ENCODE measurements at regions not wholly inside any gene's neighbourhood (a gene's known extent, or its start where the extent isn't known, plus 50 kb on each side); places are given as distances from the start of the nearest gene placed in this dataset.

DNA sequence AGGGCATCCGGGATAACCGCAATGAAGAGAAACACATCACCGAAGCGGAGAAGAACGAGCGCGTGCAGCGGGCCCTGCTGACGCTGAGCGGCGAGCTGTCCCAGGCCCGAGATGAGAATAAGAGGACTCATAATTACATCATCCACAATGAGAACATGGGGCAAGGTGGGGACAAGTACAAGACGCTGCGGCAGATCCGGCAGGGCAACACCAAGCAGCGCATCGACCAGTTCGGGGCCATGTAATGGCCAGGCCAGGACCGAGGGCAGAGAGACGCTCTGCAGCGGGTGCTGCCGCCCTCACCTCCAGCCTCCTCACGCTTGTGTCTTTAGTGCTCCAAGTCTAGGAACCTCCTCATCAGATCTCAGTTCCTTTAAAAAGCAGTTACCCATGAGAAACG is 863.7 kb upstream of the ALCAM start:
- no peaks in the 10 kb centered on the region for H3K27me3 Mint-ChIP-seq
- ChIA-PET CTCF (no interaction called here), POLR2A (no interaction called here)
- ATAC-seq (no peak), DNase-seq (no peak)
- intact Hi-C loops (cut with DNase I, micrococcal nuclease) = no loop called here
- no peaks in the 10 kb centered on the region for H3K9me3 Mint-ChIP-seq (ENCODE audit: low read depth)
- no peak overlapping the region for H3K27ac Mint-ChIP-seq
- no peaks in the 10 kb centered on the region for H3K36me3 Mint-ChIP-seq (ENCODE audit: low read depth)
- H3K4me3 Mint-ChIP-seq = no peak overlapping the region
- no peaks in the 10 kb centered on the region for H3K4me1 Mint-ChIP-seq

DNA sequence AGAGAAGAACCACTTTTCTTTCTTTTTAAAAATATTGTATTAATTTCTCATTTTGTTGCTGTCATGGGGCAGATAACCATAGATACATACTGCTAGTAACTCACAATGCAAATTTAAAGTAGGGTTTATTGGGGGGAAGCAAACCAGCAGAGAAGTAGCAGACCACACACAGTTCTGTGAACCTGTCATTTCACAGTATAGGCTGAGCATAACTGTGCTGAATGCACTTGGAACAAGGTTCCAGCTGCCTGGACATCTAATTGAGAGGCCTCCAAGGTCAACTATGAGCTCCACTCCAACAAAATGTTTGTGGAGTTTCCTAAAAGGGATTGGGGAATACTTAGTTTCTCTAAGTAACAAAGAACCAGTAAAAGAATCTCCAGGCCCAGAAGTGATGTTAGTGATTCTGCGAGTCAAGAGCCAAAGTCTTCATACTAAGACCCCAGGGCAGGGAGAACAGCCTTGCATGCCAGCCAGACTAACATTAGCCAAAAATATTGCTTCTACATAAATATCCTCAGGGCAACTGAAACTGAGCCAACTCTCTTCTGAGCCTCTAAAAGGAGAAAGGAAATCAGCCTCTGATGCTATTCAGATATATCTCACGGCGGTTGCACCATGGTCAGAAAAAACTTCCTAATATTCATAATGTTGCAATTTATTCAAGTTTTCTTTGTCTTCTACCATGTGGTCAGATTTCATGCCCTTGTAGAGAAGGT is 856.4 kb upstream of the ALCAM start:
- intact Hi-C loops (cut with DNase I, micrococcal nuclease) = no loop called here

DNA sequence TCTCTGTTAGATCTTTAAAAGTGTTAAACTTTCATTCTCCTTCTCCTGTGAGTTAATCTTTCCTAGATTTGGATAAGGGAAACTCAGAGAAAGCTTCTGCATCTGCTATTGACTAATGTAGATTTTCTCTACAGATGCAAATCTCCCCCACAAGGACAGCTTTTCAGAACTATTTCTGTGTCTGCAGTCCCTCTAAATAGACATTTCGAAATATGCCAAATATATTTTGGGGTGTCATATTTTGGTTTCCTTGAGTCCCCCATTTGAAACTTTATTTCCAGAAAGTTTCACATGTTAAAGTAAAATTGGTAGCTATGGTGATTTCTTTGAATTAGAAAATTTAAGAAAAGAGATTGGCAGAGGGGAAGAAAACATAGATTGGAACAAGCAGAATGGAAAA is 852.3 kb upstream of the ALCAM start:
- intact Hi-C loops (cut with DNase I, micrococcal nuclease) = no loop called here

More for the DNA sequence above, 856.4 kb upstream of the ALCAM start:
- ChIA-PET POLR2A (no interaction called here), CTCF (no interaction called here)
- Mint-ChIP-seq H3K9me3 (ENCODE audit: low read depth) (no peaks in the 10 kb centered on the region), H3K36me3 (ENCODE audit: low read depth) (no peaks in the 10 kb centered on the region), H3K4me1 (no peaks in the 10 kb centered on the region), H3K4me3 (no peak overlapping the region), H3K27me3 (no peaks in the 10 kb centered on the region), H3K27ac (no peak overlapping the region)
- ATAC-seq (no peak), DNase-seq (no peak)

DNA sequence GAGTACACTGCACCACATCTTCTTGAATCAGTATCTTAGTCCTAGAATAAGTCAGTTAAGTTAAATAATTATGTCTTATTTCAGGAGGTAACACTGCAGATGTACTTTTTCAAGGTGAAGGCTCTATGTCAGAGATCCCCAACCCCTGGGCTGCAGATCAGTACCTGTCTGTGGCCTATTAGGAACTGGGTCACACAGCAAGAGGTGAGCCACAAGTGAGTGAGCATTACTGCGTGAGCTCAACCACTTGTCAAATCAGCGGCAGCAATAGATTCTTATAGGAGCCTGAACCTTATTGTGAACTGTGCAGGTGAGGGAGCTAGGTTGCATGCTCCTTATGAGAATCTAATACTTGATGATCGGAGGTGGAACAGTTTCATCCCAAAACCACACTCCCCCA is 851.9 kb upstream of the ALCAM start:
- ATAC-seq (no peak), DNase-seq (no peak)
- Mint-ChIP-seq H3K4me3 (no peak overlapping the region), H3K27ac (no peak overlapping the region), H3K9me3 (ENCODE audit: low read depth) (no peaks in the 10 kb centered on the region), H3K36me3 (ENCODE audit: low read depth) (no peaks in the 10 kb centered on the region), H3K4me1 (no peaks in the 10 kb centered on the region), H3K27me3 (no peaks in the 10 kb centered on the region)
- intact Hi-C loops (cut with DNase I, micrococcal nuclease) = no loop called here
- CTCF ChIA-PET = interaction anchor here (0.7 kb wide), 1 partner anchor 17 kb away, joined by 3 read pairs; no protein-coding TSS in a partner anchor
- POLR2A ChIA-PET = no interaction called here

More for the DNA sequence above, 852.3 kb upstream of the ALCAM start:
- DNase-seq = no peak
- Mint-ChIP-seq H3K4me1 (no peaks in the 10 kb centered on the region), H3K9me3 (ENCODE audit: low read depth) (no peaks in the 10 kb centered on the region), H3K4me3 (no peak overlapping the region), H3K27me3 (no peaks in the 10 kb centered on the region), H3K27ac (no peak overlapping the region), H3K36me3 (ENCODE audit: low read depth) (no peaks in the 10 kb centered on the region)
- ATAC-seq = no peak
- ChIA-PET POLR2A (no interaction called here), CTCF (interaction anchor here (0.7 kb wide), 1 partner anchor 17 kb away, joined by 3 read pairs; no protein-coding TSS in a partner anchor)

DNA sequence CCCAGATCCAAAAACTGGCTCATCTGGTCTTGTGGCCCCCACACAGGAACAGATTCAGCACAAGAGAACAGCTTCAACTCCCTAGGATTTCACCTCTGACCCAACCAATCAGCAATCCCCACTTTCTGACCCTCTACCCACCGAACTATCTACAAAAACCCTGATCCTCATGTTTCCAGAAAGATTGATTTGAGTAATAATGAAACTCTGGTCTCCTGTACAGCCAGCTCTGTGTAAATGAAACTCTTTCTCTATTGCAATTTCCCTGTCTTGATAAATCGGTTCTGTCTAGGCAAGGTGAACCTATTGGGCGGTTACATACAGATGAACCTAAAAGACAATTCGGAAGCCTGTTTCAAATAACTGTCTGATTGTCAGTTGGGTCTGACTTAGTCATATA is 847.6 kb upstream of the ALCAM start:
- CTCF ChIA-PET = no interaction called here
- DNase-seq (no peak), ATAC-seq (no peak)
- H3K4me1 Mint-ChIP-seq = no peaks in the 10 kb centered on the region
- H3K27me3 Mint-ChIP-seq = no peaks in the 10 kb centered on the region
- no peaks in the 10 kb centered on the region for H3K36me3 Mint-ChIP-seq (ENCODE audit: low read depth)
- intact Hi-C loops (cut with DNase I, micrococcal nuclease) = no loop called here
- H3K27ac Mint-ChIP-seq = no peak overlapping the region
- H3K9me3 Mint-ChIP-seq (ENCODE audit: low read depth) = no peaks in the 10 kb centered on the region
- no peak overlapping the region for H3K4me3 Mint-ChIP-seq
- POLR2A ChIA-PET = no interaction called here

DNA sequence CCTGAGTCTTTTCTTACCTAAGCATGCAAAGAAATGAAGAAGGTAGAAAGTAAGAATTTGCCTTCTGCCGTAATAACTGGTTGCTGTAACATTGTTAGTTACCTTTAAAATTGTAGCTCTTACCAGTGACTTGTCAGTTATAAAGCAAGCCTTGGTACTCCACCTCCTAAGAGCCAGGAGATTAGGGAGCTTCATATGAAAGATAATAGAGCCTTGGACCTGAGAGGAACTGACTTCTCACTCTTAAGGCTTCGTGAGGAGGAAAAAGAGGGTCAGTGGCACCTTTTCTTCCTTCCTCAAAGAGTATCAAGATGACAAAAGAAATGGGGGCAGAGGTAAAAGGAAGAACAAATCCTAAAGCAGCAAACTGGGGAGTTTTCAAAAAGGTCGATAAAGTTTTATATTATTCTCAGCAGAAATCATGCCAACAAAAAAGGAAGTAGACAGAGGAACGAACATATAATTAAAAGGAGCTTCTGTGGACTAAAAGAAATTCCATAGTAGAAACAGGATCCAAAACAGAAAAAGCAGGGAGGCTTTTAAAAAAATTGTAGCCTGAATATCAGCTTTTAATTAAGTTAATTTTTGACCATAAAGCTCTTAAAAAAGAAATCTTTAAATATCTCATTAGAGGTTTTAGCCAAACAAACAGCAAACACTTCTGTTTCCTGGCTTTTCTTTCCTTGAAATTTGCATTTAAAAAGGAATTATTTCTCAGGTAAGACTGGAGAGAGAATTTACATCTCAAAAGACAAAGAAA is 847.1 kb upstream of the ALCAM start:
- H3K4me1 Mint-ChIP-seq = no peaks in the 10 kb centered on the region
- no peak overlapping the region for H3K4me3 Mint-ChIP-seq
- DNase-seq (no peak), ATAC-seq (no peak)
- intact Hi-C loops (cut with DNase I, micrococcal nuclease) = no loop called here
- no peaks in the 10 kb centered on the region for H3K36me3 Mint-ChIP-seq (ENCODE audit: low read depth)
- POLR2A ChIA-PET = no interaction called here
- no peak overlapping the region for H3K27ac Mint-ChIP-seq
- CTCF ChIA-PET = no interaction called here
- no peaks in the 10 kb centered on the region for H3K9me3 Mint-ChIP-seq (ENCODE audit: low read depth)
- no peaks in the 10 kb centered on the region for H3K27me3 Mint-ChIP-seq

DNA sequence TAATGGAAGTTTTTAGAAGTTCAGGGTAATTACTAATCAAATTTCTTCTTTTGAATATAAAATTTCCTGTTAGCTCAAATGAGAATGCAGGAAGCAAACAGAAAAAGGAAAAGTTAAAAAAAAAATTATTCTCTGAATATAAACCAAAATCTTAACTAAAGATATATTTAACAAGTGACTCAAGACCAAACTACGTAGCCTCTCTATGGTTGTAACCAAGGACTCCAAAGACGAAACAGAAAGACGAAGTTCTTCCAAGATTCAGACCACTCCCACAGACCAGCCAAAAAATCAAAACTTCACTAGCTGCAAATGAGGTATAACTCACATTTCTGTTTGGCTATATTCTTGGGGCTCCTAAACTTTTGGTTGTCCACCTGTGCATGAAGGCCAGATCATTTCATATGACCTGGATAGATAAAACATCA is 846.5 kb upstream of the ALCAM start:
- intact Hi-C loops (cut with DNase I, micrococcal nuclease) = no loop called here
- Mint-ChIP-seq H3K9me3 (ENCODE audit: low read depth) (no peaks in the 10 kb centered on the region), H3K27me3 (no peaks in the 10 kb centered on the region), H3K4me1 (no peaks in the 10 kb centered on the region), H3K4me3 (no peak overlapping the region), H3K36me3 (ENCODE audit: low read depth) (no peaks in the 10 kb centered on the region), H3K27ac (no peak overlapping the region)
- ATAC-seq (no peak), DNase-seq (no peak)
- ChIA-PET CTCF (no interaction called here), POLR2A (no interaction called here)

DNA sequence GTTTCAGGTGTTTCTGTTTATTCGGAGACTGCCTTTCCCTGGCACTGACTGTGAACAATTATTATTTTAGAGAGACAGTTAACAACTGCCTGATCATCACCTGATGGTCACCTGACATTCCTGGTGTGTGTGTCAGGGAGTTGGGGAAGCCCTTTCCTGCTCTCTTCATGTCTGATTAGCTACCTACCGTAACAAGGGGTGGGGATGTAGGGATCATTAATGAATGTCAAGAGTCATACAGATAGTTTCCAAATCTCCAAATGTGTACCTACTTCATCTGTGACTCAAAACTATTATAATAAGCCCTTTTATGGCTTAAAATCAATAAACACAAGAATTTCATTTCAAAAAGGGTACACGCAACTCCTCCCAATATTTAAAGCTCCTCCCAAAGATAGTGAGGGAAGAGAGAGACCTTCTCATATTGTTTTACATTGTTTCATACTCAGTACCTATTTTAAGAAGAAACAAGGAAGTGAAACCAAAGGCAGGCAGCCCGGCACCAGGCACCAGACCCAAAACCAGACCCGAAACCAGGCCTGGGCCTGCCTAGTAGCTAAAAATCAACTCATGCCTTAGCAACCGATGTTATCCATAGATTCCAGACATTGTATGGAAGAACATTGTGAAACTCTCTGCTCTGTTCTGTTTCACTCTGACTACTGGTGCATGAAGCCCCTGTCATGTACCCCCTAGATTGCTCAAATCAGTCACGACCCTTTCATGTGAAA is 844.9 kb upstream of the ALCAM start:
- H3K36me3 Mint-ChIP-seq (ENCODE audit: low read depth) = no peaks in the 10 kb centered on the region
- POLR2A ChIA-PET = no interaction called here
- DNase-seq = no peak

DNA sequence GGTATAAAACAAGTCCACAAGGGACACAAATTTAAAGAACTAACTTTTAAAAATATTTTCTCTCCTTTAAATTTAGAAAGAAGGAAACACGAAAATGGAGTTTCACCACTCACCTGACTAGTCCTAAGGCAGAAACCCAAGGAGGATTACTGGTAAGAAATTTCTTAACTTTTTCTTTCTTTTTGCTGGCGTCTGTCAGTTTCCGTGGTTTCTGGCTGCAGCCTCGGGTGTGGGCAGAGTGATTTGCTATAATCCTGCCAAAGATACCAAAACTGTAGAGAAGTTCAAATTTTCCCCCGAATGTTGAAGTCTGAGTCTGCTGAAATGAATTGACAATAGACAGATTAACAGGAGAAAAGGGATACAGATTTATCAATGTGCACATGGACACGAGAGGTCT is 843.6 kb upstream of the ALCAM start:
- ATAC-seq = no peak
- DNase-seq = no peak
- Mint-ChIP-seq H3K4me3 (no peak overlapping the region), H3K9me3 (ENCODE audit: low read depth) (no peaks in the 10 kb centered on the region), H3K27ac (no peak overlapping the region), H3K36me3 (ENCODE audit: low read depth) (no peaks in the 10 kb centered on the region), H3K27me3 (no peaks in the 10 kb centered on the region), H3K4me1 (no peaks in the 10 kb centered on the region)
- intact Hi-C loops (cut with DNase I, micrococcal nuclease) = no loop called here
- POLR2A ChIA-PET = no interaction called here
- CTCF ChIA-PET = no interaction called here

More for the DNA sequence above, 844.9 kb upstream of the ALCAM start:
- no peaks in the 10 kb centered on the region for H3K27me3 Mint-ChIP-seq
- no peaks in the 10 kb centered on the region for H3K9me3 Mint-ChIP-seq (ENCODE audit: low read depth)
- no peaks in the 10 kb centered on the region for H3K4me1 Mint-ChIP-seq
- CTCF ChIA-PET = no interaction called here
- no peak for ATAC-seq
- no peak overlapping the region for H3K4me3 Mint-ChIP-seq
- intact Hi-C loops (cut with DNase I, micrococcal nuclease) = no loop called here
- H3K27ac Mint-ChIP-seq = no peak overlapping the region

DNA sequence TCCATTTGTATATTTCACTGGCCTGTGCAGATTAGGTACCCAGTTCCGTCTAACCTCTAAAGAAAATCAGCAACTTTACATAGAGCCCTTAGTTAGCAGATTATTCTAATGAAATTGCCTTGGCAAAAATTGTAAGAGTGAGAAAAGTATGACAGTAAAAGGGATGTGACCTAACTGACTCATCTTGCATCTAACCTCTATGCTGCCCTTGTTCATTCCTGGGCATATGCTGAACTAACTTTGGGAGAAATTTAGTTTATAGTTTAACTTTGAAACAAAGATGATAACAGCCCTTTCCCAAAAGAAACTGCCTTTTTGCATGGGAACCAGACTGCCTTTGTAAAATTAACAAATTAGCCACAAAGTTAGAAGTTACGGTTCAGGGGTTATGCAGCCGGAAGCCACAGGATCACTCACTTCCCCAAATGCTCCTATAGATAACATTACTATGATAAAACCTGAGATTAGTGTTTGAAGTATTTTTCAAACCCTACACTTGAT is 839.8 kb upstream of the ALCAM start:
- intact Hi-C loops (cut with DNase I, micrococcal nuclease) = no loop called here
- no peak overlapping the region for H3K27ac Mint-ChIP-seq
- no peaks in the 10 kb centered on the region for H3K9me3 Mint-ChIP-seq (ENCODE audit: low read depth)
- H3K4me1 Mint-ChIP-seq = no peaks in the 10 kb centered on the region
- ATAC-seq (no peak), DNase-seq (no peak)
- no peak overlapping the region for H3K4me3 Mint-ChIP-seq
- H3K27me3 Mint-ChIP-seq = no peaks in the 10 kb centered on the region
- POLR2A ChIA-PET = interaction anchor here (0.6 kb wide), 1 partner anchor 166 kb away, joined by 3 read pairs; no protein-coding TSS in a partner anchor
- H3K36me3 Mint-ChIP-seq (ENCODE audit: low read depth) = no peaks in the 10 kb centered on the region
- CTCF ChIA-PET = interaction anchor here (0.9 kb wide), 1 partner anchor 33 kb away, joined by 3 read pairs; no protein-coding TSS in a partner anchor

DNA sequence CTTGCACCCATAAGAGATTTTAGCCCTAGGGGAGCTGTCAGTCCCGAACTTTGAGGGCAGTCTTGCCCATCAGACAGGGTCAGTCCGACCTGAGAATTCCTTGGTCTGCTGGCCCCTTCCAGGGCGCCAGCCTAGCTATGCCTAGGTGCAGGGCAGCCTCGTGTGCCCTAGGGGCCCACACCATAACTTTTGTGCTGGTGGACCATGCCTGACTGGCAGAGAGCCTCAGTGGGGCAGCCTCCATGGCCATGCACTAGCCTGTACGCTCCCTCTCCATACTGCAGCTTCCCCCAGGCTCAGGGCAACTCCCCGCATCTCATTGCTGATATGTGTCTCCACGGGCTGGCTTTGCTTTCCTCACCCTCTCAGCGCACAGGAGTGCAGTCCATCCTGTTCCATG is 835.8 kb upstream of the ALCAM start:
- intact Hi-C loops (cut with DNase I, micrococcal nuclease) = no loop called here
- Mint-ChIP-seq H3K4me1 (no peaks in the 10 kb centered on the region), H3K36me3 (ENCODE audit: low read depth) (no peaks in the 10 kb centered on the region), H3K27ac (no peak overlapping the region), H3K4me3 (no peak overlapping the region), H3K9me3 (ENCODE audit: low read depth) (peaks cover 8% of the 10 kb centered on the region), H3K27me3 (no peaks in the 10 kb centered on the region)
- DNase-seq (no peak), ATAC-seq (no peak)
- POLR2A ChIA-PET = no interaction called here
- CTCF ChIA-PET = no interaction called here

DNA sequence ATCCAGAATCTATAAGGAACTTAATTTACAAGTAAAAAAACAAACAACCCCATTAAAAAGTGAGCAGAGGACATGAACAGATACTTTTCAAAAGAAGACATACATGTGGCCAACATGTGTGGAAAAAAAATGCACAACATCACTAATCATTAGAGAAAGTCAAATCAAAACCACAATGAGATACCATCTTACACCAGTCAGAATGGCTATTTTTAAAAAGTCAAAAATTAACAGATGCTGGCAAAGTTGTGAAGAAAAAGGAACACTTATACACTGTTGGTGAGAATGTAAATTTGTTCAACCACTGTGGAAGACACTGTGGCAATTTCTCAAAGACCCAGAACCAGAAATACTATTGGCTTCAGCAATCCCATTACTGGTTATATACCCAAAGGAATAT is 830.0 kb upstream of the ALCAM start:
- ATAC-seq = no peak
- ChIA-PET POLR2A (no interaction called here), CTCF (no interaction called here)

More for the DNA sequence above, 830.0 kb upstream of the ALCAM start:
- Mint-ChIP-seq H3K4me3 (no peak overlapping the region), H3K36me3 (ENCODE audit: low read depth) (no peaks in the 10 kb centered on the region), H3K27me3 (no peaks in the 10 kb centered on the region), H3K27ac (no peak overlapping the region), H3K4me1 (no peaks in the 10 kb centered on the region), H3K9me3 (ENCODE audit: low read depth) (peaks cover 8% of the 10 kb centered on the region)
- no peak for DNase-seq
- intact Hi-C loops (cut with DNase I, micrococcal nuclease) = no loop called here
